BLaER1 (cell line): ENCODE measurements at regions not wholly inside any gene's neighbourhood (a gene's known extent, or its start where the extent isn't known, plus 50 kb on each side); places are given as distances from the start of the nearest gene placed in this dataset.

Source experiments
- H3K27ac ChIP-seq: shearing (Covaris generic); formaldehyde crosslinking; 2 replicates; pipeline ENCODE4 v1.8.1; 2022
- H3K27me3 ChIP-seq: shearing (Covaris generic); formaldehyde crosslinking; 2 replicates; pipeline ENCODE4 v1.8.1; 2022
- H3K36me3 ChIP-seq: shearing (Covaris generic); formaldehyde crosslinking; 2 replicates; pipeline ENCODE4 v1.8.1; 2022
- H3K4me1 ChIP-seq: shearing (Covaris generic); formaldehyde crosslinking; 2 replicates; pipeline ENCODE4 v1.8.1; 2022
- H3K4me2 ChIP-seq: shearing (Covaris generic); formaldehyde crosslinking; 2 replicates; pipeline ENCODE4 v1.8.1; 2022
- H3K4me3 ChIP-seq: shearing (Covaris generic); formaldehyde crosslinking; 2 replicates; pipeline ENCODE4 v1.8.1; 2022
- H3K9ac ChIP-seq: shearing (Covaris generic); formaldehyde crosslinking; 2 replicates; pipeline ENCODE4 v1.8.1; 2022
- H3K9me3 ChIP-seq: shearing (Covaris generic); formaldehyde crosslinking; 2 replicates; pipeline ENCODE4 v1.8.1; 2022
- H4K20me1 ChIP-seq: shearing (Covaris generic); formaldehyde crosslinking; 2 replicates; pipeline ENCODE4 v1.8.1; 2022
- Cebpa-rat ChIP-seq: shearing (Covaris generic); IDR thresholded peaks from 2 replicates; pipeline ENCODE4 v1.8.1; 2022

GRCh38 chr18:75477900-75478299 lies 50.4 kb upstream of the SMIM21 start:
- H4K20me1 ChIP-seq: no peaks in the 10 kb centered on the region
- no peaks in the 10 kb centered on the region for H3K36me3 ChIP-seq
- peaks cover 21% of the 10 kb centered on the region for H3K9me3 ChIP-seq
- no peak for TF ChIP-seq Cebpa-rat
- no peaks in the 10 kb centered on the region for H3K4me1 ChIP-seq
- H3K9ac ChIP-seq: no peak overlapping the region
- no peaks in the 10 kb centered on the region for H3K27me3 ChIP-seq
- H3K4me3 ChIP-seq: no peak overlapping the region
- H3K4me2 ChIP-seq: no peak overlapping the region
- no peak overlapping the region for H3K27ac ChIP-seq
